Mammary epithelial cell (primary cell): ENCODE measurements at regions not wholly inside any gene's neighbourhood (a gene's known extent, or its start where the extent isn't known, plus 50 kb on each side); places are given as distances from the start of the nearest gene placed in this dataset.

Experiments used
- EZH2 ChIP-seq: IDR thresholded peaks from 2 replicates; pipeline ENCODE4 v1.6.1; 2012; ENCODE audit warnings: low read length, inconsistent platforms, borderline replicate concordance
- TF ChIP-seq, protein P1 (sequence below), 2 donors: IDR thresholded peaks in 1 of 2; conservative IDR thresholded peaks in 1 of 2; 2 replicates each; pipeline ENCODE4 v1.5.1; 2011 to 2012; ENCODE audit warnings: inconsistent platforms in 2 of 2, low read length in 2 of 2, mild to moderate bottlenecking in 2 of 2, control low read depth in 1 of 2, low read depth in 1 of 2; ENCODE audit not compliant: insufficient read depth in 1 of 2; ENCODE audit errors: extremely low read depth in 1 of 2

DNA sequence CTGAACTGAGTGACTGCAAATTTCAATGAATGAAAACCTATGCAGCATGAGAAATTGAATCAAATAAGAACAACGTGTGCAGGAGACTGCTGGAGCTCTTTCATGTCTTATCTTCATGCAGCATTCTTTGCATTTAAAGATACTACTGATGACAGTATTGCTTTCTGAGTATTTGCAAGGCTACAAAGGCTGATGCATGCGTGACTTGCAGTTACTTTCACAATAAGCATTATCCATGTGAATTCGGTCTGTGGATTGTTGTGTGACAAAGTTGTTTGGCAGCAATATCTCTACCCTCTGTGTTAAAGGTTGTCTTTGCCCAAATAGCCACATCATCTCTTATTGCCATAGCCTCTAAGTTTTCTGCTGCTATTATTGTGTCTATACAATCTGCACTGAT, 102.1 kb upstream of the FBXL17 start:
- TF ChIP-seq, protein P1, sequence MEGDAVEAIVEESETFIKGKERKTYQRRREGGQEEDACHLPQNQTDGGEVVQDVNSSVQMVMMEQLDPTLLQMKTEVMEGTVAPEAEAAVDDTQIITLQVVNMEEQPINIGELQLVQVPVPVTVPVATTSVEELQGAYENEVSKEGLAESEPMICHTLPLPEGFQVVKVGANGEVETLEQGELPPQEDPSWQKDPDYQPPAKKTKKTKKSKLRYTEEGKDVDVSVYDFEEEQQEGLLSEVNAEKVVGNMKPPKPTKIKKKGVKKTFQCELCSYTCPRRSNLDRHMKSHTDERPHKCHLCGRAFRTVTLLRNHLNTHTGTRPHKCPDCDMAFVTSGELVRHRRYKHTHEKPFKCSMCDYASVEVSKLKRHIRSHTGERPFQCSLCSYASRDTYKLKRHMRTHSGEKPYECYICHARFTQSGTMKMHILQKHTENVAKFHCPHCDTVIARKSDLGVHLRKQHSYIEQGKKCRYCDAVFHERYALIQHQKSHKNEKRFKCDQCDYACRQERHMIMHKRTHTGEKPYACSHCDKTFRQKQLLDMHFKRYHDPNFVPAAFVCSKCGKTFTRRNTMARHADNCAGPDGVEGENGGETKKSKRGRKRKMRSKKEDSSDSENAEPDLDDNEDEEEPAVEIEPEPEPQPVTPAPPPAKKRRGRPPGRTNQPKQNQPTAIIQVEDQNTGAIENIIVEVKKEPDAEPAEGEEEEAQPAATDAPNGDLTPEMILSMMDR (conservative IDR thresholded peaks at IDR 0.05 in 1 of 2, IDR thresholded peaks at IDR 0.05 in 1 of 2; ENCODE audit: extremely low read depth in 1 of 2, insufficient read depth in 1 of 2, low read depth in 1 of 2, low read length in 2 of 2): no peak
- no peak for TF ChIP-seq EZH2
